PC-9 (cell line): ENCODE measurements at regions not wholly inside any gene's neighbourhood (a gene's known extent, or its start where the extent isn't known, plus 50 kb on each side); places are given as distances from the start of the nearest gene placed in this dataset.

Source experiments
- CTCF ChIP-seq: fragments of 200-600 bp; sonication (generic); conservative IDR thresholded peaks from 2 replicates; pipeline ENCODE4 v1.6.1; 2017; ENCODE audit warnings: mixed run types, antibody characterized with exemption, mild to moderate bottlenecking, moderate library complexity
- EZH2 ChIP-seq: fragments of 200-600 bp; sonication (generic); IDR thresholded peaks from 2 replicates; pipeline ENCODE4 v1.8.0; 2017; ENCODE audit warnings: antibody characterized with exemption, low read depth

- TF ChIP-seq CTCF (no peak), EZH2 (no peak)
Measured at GRCh38 chr2:184302506-184302905, 295.8 kb upstream of the ZNF804A start.
